ENCODE measurements at regions not wholly inside any gene's neighbourhood (a gene's known extent, or its start where the extent isn't known, plus 50 kb on each side); places are given as distances from the start of the nearest gene placed in this dataset.
A peak's percentile ranks its signal among the peaks of the same experiment; 100 is the strongest.

GRCh38 chr2:16774091-16774490, 108.5 kb upstream of the CYRIA start:
- Histone ChIP-seq H3F3A (ENCODE audit: low read depth) (no peaks in the 10 kb centered on the region), H3K9ac (no peak overlapping the region), H3K9me3 (ENCODE audit: low read depth) (no peaks in the 10 kb centered on the region), H3K4me1 (no peaks in the 10 kb centered on the region), H4K20me1 (ENCODE audit: low read depth) (no peaks in the 10 kb centered on the region), H2AFZ (replicated peaks) (no peak overlapping the region), H3K36me3 (no peaks in the 10 kb centered on the region), H3K4me2 (no peak overlapping the region), H3K27me3 (no peaks in the 10 kb centered on the region), H3K27ac (no peak overlapping the region), H3K79me2 (ENCODE audit: low read depth) (no peaks in the 10 kb centered on the region), H3K4me3 (no peak overlapping the region)
- Mint-ChIP-seq H3K36me3 (no peaks in the 10 kb centered on the region), H3K4me1 (peaks cover 19% of the 10 kb centered on the region), H3K27me3 (ENCODE audit: insufficient read depth, low read depth) (peaks cover 4% of the 10 kb centered on the region), H3K27ac (no peak overlapping the region), H3K9me3 (no peaks in the 10 kb centered on the region), H3K4me3 (no peak overlapping the region)
- no peak for TF ChIP-seq CTCF (IDR thresholded peaks at IDR 0.05)
- TF ChIP-seq EZH2phosphoT487 (IDR thresholded peaks at IDR 0.05): no peak
- no peak for TF ChIP-seq EZH2 (IDR thresholded peaks at IDR 0.05)
- DNase-seq (ENCODE audit: low spot score): no peak

- peak overlapping the region; percentile 74 for H2AFZ ChIP-seq (replicated peaks)
Measured at GRCh38 chr2:16773080-16773713, 107.6 kb upstream of the CYRIA start.

GRCh38 chr2:16767789-16768476, 102.3 kb upstream of the CYRIA start:
- Histone ChIP-seq H3K9ac (no peak overlapping the region), H3K27me3 (no peaks in the 10 kb centered on the region), H3K79me2 (ENCODE audit: low read depth) (no peaks in the 10 kb centered on the region), H3K27ac (no peak overlapping the region), H3K36me3 (no peaks in the 10 kb centered on the region), H3F3A (ENCODE audit: low read depth) (no peaks in the 10 kb centered on the region), H3K9me3 (ENCODE audit: low read depth) (no peaks in the 10 kb centered on the region), H3K4me2 (no peak overlapping the region), H4K20me1 (ENCODE audit: low read depth) (no peaks in the 10 kb centered on the region), H3K4me1 (no peaks in the 10 kb centered on the region), H3K4me3 (no peak overlapping the region), H2AFZ (replicated peaks) (no peak overlapping the region)
- no peak for TF ChIP-seq CTCF (IDR thresholded peaks at IDR 0.05)
- H3K27me3 Mint-ChIP-seq (ENCODE audit: insufficient read depth, low read depth): peaks cover 2% of the 10 kb centered on the region
- H3K27ac Mint-ChIP-seq: no peak overlapping the region
- H3K4me3 Mint-ChIP-seq: no peak overlapping the region
- peaks cover 2% of the 10 kb centered on the region for H3K4me1 Mint-ChIP-seq
- H3K9me3 Mint-ChIP-seq: no peaks in the 10 kb centered on the region
- no peak for DNase-seq (ENCODE audit: low spot score)
- no peaks in the 10 kb centered on the region for H3K36me3 Mint-ChIP-seq

More at GRCh38 chr2:16773080-16773713, 107.6 kb upstream of the CYRIA start:
- H3K4me2 ChIP-seq: no peak overlapping the region
- peaks cover 19% of the 10 kb centered on the region for H3K4me1 Mint-ChIP-seq
- DNase-seq (ENCODE audit: low spot score): peak; percentile 79
- H3K79me2 ChIP-seq (ENCODE audit: low read depth): no peaks in the 10 kb centered on the region
- no peak overlapping the region for H3K9ac ChIP-seq
- H3K9me3 Mint-ChIP-seq: no peaks in the 10 kb centered on the region
- H3K36me3 Mint-ChIP-seq: no peaks in the 10 kb centered on the region
- no peaks in the 10 kb centered on the region for H3F3A ChIP-seq (ENCODE audit: low read depth)
- TF ChIP-seq CTCF (IDR thresholded peaks at IDR 0.05) (peak; percentile 84), EZH2 (IDR thresholded peaks at IDR 0.05) (no peak)
- H3K27me3 ChIP-seq: no peaks in the 10 kb centered on the region
- no peaks in the 10 kb centered on the region for H3K36me3 ChIP-seq
- H3K9me3 ChIP-seq (ENCODE audit: low read depth): no peaks in the 10 kb centered on the region
- H3K4me3 Mint-ChIP-seq: no peak overlapping the region
- no peak overlapping the region for H3K4me3 ChIP-seq
- H3K27ac Mint-ChIP-seq: no peak overlapping the region
- H4K20me1 ChIP-seq (ENCODE audit: low read depth): no peaks in the 10 kb centered on the region
- no peaks in the 10 kb centered on the region for H3K4me1 ChIP-seq
- H3K27ac ChIP-seq: no peak overlapping the region
- H3K27me3 Mint-ChIP-seq (ENCODE audit: insufficient read depth, low read depth): peaks cover 4% of the 10 kb centered on the region

Measured in neural progenitor cell (in vitro differentiated cells).